Pons (tissue), 1 donor: ENCODE measurements at regions not wholly inside any gene's neighbourhood (a gene's known extent, or its start where the extent isn't known, plus 50 kb on each side); places are given as distances from the start of the nearest gene placed in this dataset.
"Not testable (repeated sequence)": the region's sequence is repeated elsewhere in the genome, so short reads cannot be mapped to it uniquely, and the experiment has no call there.

ENCODE experiments used
- DNase-seq: peaks from one replicate; pipeline ENCODE4 v3.0.0-alpha.2; 2016; ENCODE audit warnings: low spot score

- DNase-seq, result no peak
These were observed 363.5 kb downstream of the IGSF11 start for GRCh38 chr3:118671192-118671591.

- no peak for DNase-seq
These were observed 359.3 kb downstream of the IGSF11 start for GRCh38 chr3:118675305-118675704.

GRCh38 chr3:118678663-118679062 is 356.0 kb downstream of the IGSF11 start:
- not testable (repeated sequence) for DNase-seq

- no peak for DNase-seq
These were observed 351.7 kb downstream of the IGSF11 start for GRCh38 chr3:118682921-118683320.

GRCh38 chr3:118683636-118684035 is 351.0 kb downstream of the IGSF11 start:
- no peak for DNase-seq

- no peak for DNase-seq
These were observed 346.2 kb downstream of the IGSF11 start for GRCh38 chr3:118688396-118688884.

- DNase-seq, result no peak
These were observed 342.2 kb downstream of the IGSF11 start for GRCh38 chr3:118692416-118692815.

- no peak for DNase-seq
These were observed 329.0 kb downstream of the IGSF11 start for GRCh38 chr3:118705487-118706219.

- no peak for DNase-seq
These were observed 326.7 kb downstream of the IGSF11 start for GRCh38 chr3:118707991-118708390.

- no peak for DNase-seq
These were observed 324.1 kb downstream of the IGSF11 start for GRCh38 chr3:118710532-118710931.

GRCh38 chr3:118713502-118714207 is 321.0 kb downstream of the IGSF11 start:
- no peak for DNase-seq

GRCh38 chr3:118714800-118715199 is 319.8 kb downstream of the IGSF11 start:
- no peak for DNase-seq

- DNase-seq, result no peak
These were observed 305.1 kb downstream of the IGSF11 start for GRCh38 chr3:118729546-118729945.

GRCh38 chr3:118734664-118735063 is 300.0 kb downstream of the IGSF11 start:
- no peak for DNase-seq

GRCh38 chr3:118736107-118736506 is 298.5 kb downstream of the IGSF11 start:
- DNase-seq, result no peak

- DNase-seq, result no peak
These were observed 293.8 kb downstream of the IGSF11 start for GRCh38 chr3:118740722-118741290.

GRCh38 chr3:118742760-118743159 is 291.9 kb downstream of the IGSF11 start:
- DNase-seq, result no peak

GRCh38 chr3:118744186-118744585 is 290.5 kb downstream of the IGSF11 start:
- DNase-seq, result no peak

GRCh38 chr3:118754406-118755252 is 280.0 kb downstream of the IGSF11 start:
- no peak for DNase-seq

- DNase-seq, result no peak
These were observed 279.3 kb downstream of the IGSF11 start for GRCh38 chr3:118755253-118755801.

- DNase-seq, result no peak
These were observed 273.9 kb downstream of the IGSF11 start for GRCh38 chr3:118760585-118761290.
